IMR-90 (cell line): ENCODE measurements at regions not wholly inside any gene's neighbourhood (a gene's known extent, or its start where the extent isn't known, plus 50 kb on each side); places are given as distances from the start of the nearest gene placed in this dataset.

ENCODE experiments used
- ATAC-seq: fragments of 200-7000 bp; cut with Tn5 transposase; 2 replicates; pipeline ENCODE4 v1.9.1; 2020; ENCODE audit warnings: low read depth, mild to moderate bottlenecking, moderate library complexity
- BruUV-seq: library from RNA; stranded (reverse); fragments of 400-500 nt; replicated peaks from 2 replicates; lab custom pipeline; 2021; lab: Mats Ljungman, UMichigan
- CTCF ChIA-PET: fragments of 300-600 bp; formaldehyde crosslinking; extraction: SDS; loops from one replicate; lab custom pipeline; 2021; ENCODE audit warnings: antibody characterized with exemption; lab: Yijun Ruan, JAX
- POLR2A ChIA-PET: fragments of 300-600 bp; sonication (Branson Sonifier 250); formaldehyde crosslinking; loops from one replicate; lab custom pipeline; 2022; ENCODE audit warnings: antibody characterized with exemption; ENCODE audit not compliant: unreplicated experiment; lab: Charles Lee
- DNase-seq: peaks from one replicate; pipeline ENCODE4 v3.0.0; 2013
- H2AFZ ChIP-seq: replicated peaks from 2 replicates; pipeline ENCODE3; 2013; ENCODE audit warnings: low read length, mild to moderate bottlenecking; ENCODE audit not compliant: poor library complexity
- H2AK5ac ChIP-seq: 2 replicates; pipeline ENCODE4 v1.6.1; 2013; ENCODE audit warnings: low read depth, low read length, inconsistent platforms
- H2AK9ac ChIP-seq: replicated peaks from 2 replicates; pipeline ENCODE3; 2013; ENCODE audit warnings: mild to moderate bottlenecking, low read depth, low read length, moderate library complexity; ENCODE audit not compliant: poor library complexity
- H2BK120ac ChIP-seq: 2 replicates; pipeline ENCODE4 v1.6.1; 2013; ENCODE audit warnings: low read depth, low read length, inconsistent platforms
- H2BK15ac ChIP-seq: 3 replicates; pipeline ENCODE4 v1.6.1; 2013; ENCODE audit warnings: low read depth, low read length, inconsistent platforms
- H2BK20ac ChIP-seq: 2 replicates; pipeline ENCODE4 v1.6.1; 2013; ENCODE audit warnings: low read depth, mild to moderate bottlenecking, inconsistent platforms, low read length, moderate library complexity
- H2BK5ac ChIP-seq: 2 replicates; pipeline ENCODE4 v1.6.1; 2013; ENCODE audit warnings: mild to moderate bottlenecking, low read depth, low read length, inconsistent platforms; ENCODE audit not compliant: poor library complexity, severe bottlenecking
- H3K14ac ChIP-seq: replicated peaks from 2 replicates; pipeline ENCODE4 v1.6.1; 2013; ENCODE audit warnings: low read depth, low read length, inconsistent platforms
- H3K18ac ChIP-seq: 2 replicates; pipeline ENCODE4 v1.6.1; 2013; ENCODE audit warnings: low read depth, low read length, control low read depth
- H3K23ac ChIP-seq: 2 replicates; pipeline ENCODE4 v1.6.1; 2013; ENCODE audit warnings: low read depth, low read length, inconsistent platforms
- H3K27ac ChIP-seq: 2 replicates; pipeline ENCODE4 v1.5.1; 2013; ENCODE audit warnings: mild to moderate bottlenecking, control low read depth, low read length; ENCODE audit not compliant: insufficient read depth
- H3K27me3 ChIP-seq: 2 replicates; pipeline ENCODE4 v1.6.1; 2013; ENCODE audit warnings: low read length; ENCODE audit not compliant: control insufficient read depth, insufficient read depth
- H3K36me3 ChIP-seq: 2 replicates; pipeline ENCODE4 v1.6.1; 2013; ENCODE audit warnings: low read length, mixed read lengths; ENCODE audit not compliant: control insufficient read depth, insufficient read depth
- H3K4ac ChIP-seq: 2 replicates; pipeline ENCODE4 v1.6.1; 2013; ENCODE audit warnings: low read depth, low read length, inconsistent platforms
- H3K4me1 ChIP-seq: 2 replicates; pipeline ENCODE4 v1.6.1; 2013; ENCODE audit warnings: low read length, mixed read lengths; ENCODE audit not compliant: control insufficient read depth, insufficient read depth
- H3K4me2 ChIP-seq: 2 replicates; pipeline ENCODE4 v1.6.1; 2013; ENCODE audit warnings: low read depth, mild to moderate bottlenecking, control low read depth, low read length, moderate library complexity
- H3K4me3 ChIP-seq: 2 replicates; pipeline ENCODE4 v1.5.1; 2013; ENCODE audit warnings: low read depth, mild to moderate bottlenecking, control low read depth, low read length, moderate library complexity; ENCODE audit not compliant: insufficient read depth
- H3K56ac ChIP-seq: 2 replicates; pipeline ENCODE4 v1.6.1; 2013; ENCODE audit warnings: low read length, inconsistent platforms; ENCODE audit not compliant: insufficient read depth; ENCODE audit errors: extremely low read depth
- H3K79me1 ChIP-seq, 2 experiments: 2 replicates each; pipeline ENCODE4 v1.6.1; 2013; ENCODE audit warnings: low read length in 2 of 2, inconsistent platforms in 1 of 2, low read depth in 1 of 2
- H3K9ac ChIP-seq: 2 replicates; pipeline ENCODE4 v1.6.1; 2013; ENCODE audit warnings: low read depth, low read length, control low read depth
- H3K9me1 ChIP-seq: 2 replicates; pipeline ENCODE4 v1.6.1; 2013; ENCODE audit warnings: low read length, inconsistent platforms; ENCODE audit not compliant: insufficient read depth
- H3K9me3 ChIP-seq: 2 replicates; pipeline ENCODE4 v1.6.1; 2013; ENCODE audit warnings: low read length; ENCODE audit not compliant: control insufficient read depth, insufficient read depth
- H4K20me1 ChIP-seq: 2 replicates; pipeline ENCODE4 v1.6.1; 2013; ENCODE audit warnings: low read length, inconsistent platforms; ENCODE audit not compliant: insufficient read depth
- H4K5ac ChIP-seq: 2 replicates; pipeline ENCODE4 v1.6.1; 2013; ENCODE audit warnings: mild to moderate bottlenecking, low read depth, low read length, control low read depth
- H4K8ac ChIP-seq, 2 experiments: 2 replicates each; pipeline ENCODE4 v1.6.1; 2013; ENCODE audit warnings: low read depth in 2 of 2, low read length in 2 of 2, control low read depth in 1 of 2, inconsistent platforms in 1 of 2
- H4K91ac ChIP-seq: 2 replicates; pipeline ENCODE4 v1.6.1; 2013; ENCODE audit warnings: low read depth, low read length, inconsistent platforms; ENCODE audit not compliant: insufficient read depth
- BHLHE40 ChIP-seq: fragments of 150-350 bp; IDR thresholded peaks from 2 replicates; pipeline ENCODE4 v1.6.1; 2016; ENCODE audit warnings: mild to moderate bottlenecking, low read depth, low read length
- CHD1 ChIP-seq: IDR thresholded peaks from 2 replicates; pipeline ENCODE4 v1.6.1; 2012; ENCODE audit warnings: low read depth, low read length, improper control_type of control experiment
- FOS ChIP-seq: fragments of 150-350 bp; IDR thresholded peaks from 2 replicates; pipeline ENCODE4 v1.6.1; 2016; ENCODE audit warnings: low read depth, low read length
- MAFK ChIP-seq: IDR thresholded peaks from 2 replicates; pipeline ENCODE4 v1.6.1; 2012; ENCODE audit warnings: low read depth, low read length, improper control_type of control experiment
- MAZ ChIP-seq: IDR thresholded peaks from 2 replicates; pipeline ENCODE4 v1.6.1; 2012; ENCODE audit warnings: low read depth, mild to moderate bottlenecking, low read length, improper control_type of control experiment, moderate library complexity, borderline replicate concordance
- MXI1 ChIP-seq: IDR thresholded peaks from 2 replicates; pipeline ENCODE4 v1.6.1; 2012; ENCODE audit warnings: low read depth, mild to moderate bottlenecking, low read length, moderate library complexity, borderline replicate concordance
- NFE2L2 ChIP-seq: fragments of 150-350 bp; IDR thresholded peaks from 2 replicates; pipeline ENCODE4 v1.6.1; 2016; ENCODE audit warnings: low read depth, mild to moderate bottlenecking, low read length
- POLR2A ChIP-seq: IDR thresholded peaks from 2 replicates; pipeline ENCODE4 v1.6.1; 2012; ENCODE audit warnings: mild to moderate bottlenecking, low read depth, low read length
- RAD21 ChIP-seq: IDR thresholded peaks from 2 replicates; pipeline ENCODE4 v1.6.1; 2012; ENCODE audit warnings: low read length, improper control_type of control experiment
- RCOR1 ChIP-seq: IDR thresholded peaks from 2 replicates; pipeline ENCODE4 v1.6.1; 2012; ENCODE audit warnings: mild to moderate bottlenecking, low read length, improper control_type of control experiment; ENCODE audit not compliant: insufficient replicate concordance
- RFX5 ChIP-seq: IDR thresholded peaks from 2 replicates; pipeline ENCODE4 v1.8.0; 2012; ENCODE audit warnings: low read depth, mild to moderate bottlenecking, low read length, moderate library complexity
- SMC3 ChIP-seq: fragments of 150-350 bp; IDR thresholded peaks from 2 replicates; pipeline ENCODE4 v1.6.1; 2016; ENCODE audit warnings: low read depth, mild to moderate bottlenecking, antibody characterized with exemption, low read length, moderate library complexity
- WGBS, 2 experiments: methylation state at CpG; one replicate each; pipeline versions ENCODE4 v1.1.5 to v1.1.7; 2013; ENCODE audit warnings: missing lambda C conversion rate in 2 of 2; ENCODE audit not compliant: insufficient read length in 1 of 2; ENCODE audit errors: extremely low coverage in 2 of 2; 5-methylcytosine and 5-hydroxymethylcytosine counted together
- dilution Hi-C: fragments of 300-500 bp; cut with HindIII; formaldehyde crosslinking; loops from one replicate; pipeline ENCODE4 v1.14.3; 2018; ENCODE audit warnings: low sequenced_read_pairs; ENCODE audit not compliant: unreplicated experiment
- in situ Hi-C: fragments of 300-500 bp; cut with MboI; formaldehyde crosslinking; loops from 3 replicates; pipeline ENCODE4 v1.14.3; 2019; ENCODE audit warnings: low sequenced_read_pairs, inconsistent platforms, mixed read lengths
- intact Hi-C: fragments of 100-400 bp; cut with micrococcal nuclease; formaldehyde crosslinking; loops from 2 replicates; pipeline ENCODE4 v1.10.0; 2022
- TF ChIP-seq, protein P1 (sequence below): fragments of 150-350 bp; IDR thresholded peaks from 2 replicates; pipeline ENCODE4 v1.6.1; 2017; ENCODE audit warnings: mild to moderate bottlenecking, antibody characterized with exemption, low read length, low read depth
- TF ChIP-seq, protein P2 (sequence below): conservative IDR thresholded peaks from 2 replicates; pipeline ENCODE4 v1.5.1; 2012; ENCODE audit warnings: mild to moderate bottlenecking, low read depth, low read length, improper control_type of control experiment
- TF ChIP-seq, protein P3 (sequence below): fragments of 150-350 bp; IDR thresholded peaks from 2 replicates; pipeline ENCODE4 v1.6.1; 2016; ENCODE audit warnings: low read depth, mild to moderate bottlenecking, low read length, moderate library complexity, borderline replicate concordance

DNA sequence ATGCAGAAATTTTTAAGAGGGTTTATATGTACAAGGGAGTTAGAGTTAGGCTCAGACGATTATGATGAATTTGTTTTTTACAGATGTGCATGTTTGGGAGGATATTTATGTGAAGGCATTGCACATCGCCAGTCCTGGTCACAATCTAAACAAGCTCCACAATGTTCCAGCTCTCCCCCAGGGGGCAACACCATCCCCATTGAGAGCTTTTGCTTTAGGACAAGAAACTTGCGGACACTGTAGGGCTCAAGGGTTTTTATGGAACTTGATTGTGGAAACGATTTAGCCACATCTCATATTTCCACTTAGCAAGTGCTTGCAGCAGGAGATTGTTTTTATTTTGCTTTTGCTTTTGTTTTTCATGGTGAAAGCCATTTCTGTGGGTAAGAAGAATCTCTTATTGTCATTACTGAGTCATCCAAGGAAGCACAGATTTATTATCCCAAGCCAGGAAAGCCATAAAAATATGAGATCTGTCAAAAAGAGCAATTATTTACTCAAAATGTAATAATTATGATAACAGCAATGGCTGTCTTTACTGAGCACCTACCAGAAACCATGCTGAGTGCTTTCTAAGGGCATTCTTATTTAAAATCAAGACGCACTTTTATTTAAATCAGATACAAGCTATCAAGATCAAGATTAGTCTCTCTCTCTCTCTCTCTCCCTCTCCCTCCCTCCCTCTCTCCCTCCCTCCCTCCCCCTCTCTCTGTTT is 276.7 kb upstream of the SRRM4 start:
- Histone ChIP-seq H3K9ac (no peak overlapping the region), H3K27me3 (no peaks in the 10 kb centered on the region), H3K79me1 (no peaks in the 10 kb centered on the region), H3K36me3 (no peaks in the 10 kb centered on the region), H3K4me1 (no peaks in the 10 kb centered on the region), H2AK9ac (no peak overlapping the region), H3K4me3 (no peak overlapping the region), H2AFZ (no peak overlapping the region), H4K91ac (no peak overlapping the region), H2BK15ac (no peak overlapping the region), H3K56ac (no peak overlapping the region), H3K9me3 (peaks cover 22% of the 10 kb centered on the region), H3K14ac (no peak overlapping the region), H3K9me1 (no peaks in the 10 kb centered on the region), H4K5ac (no peak overlapping the region), H2BK5ac (no peak overlapping the region), H2BK20ac (no peak overlapping the region), H3K23ac (no peak overlapping the region), H3K4ac (no peak overlapping the region), H4K20me1 (no peaks in the 10 kb centered on the region), H3K18ac (no peak overlapping the region), H3K27ac (no peak overlapping the region), H2BK120ac (no peak overlapping the region), H3K4me2 (no peak overlapping the region), H2AK5ac (no peak overlapping the region), H4K8ac (no peak overlapping the region)
- ChIA-PET POLR2A (no interaction called here), CTCF (no interaction called here)
- DNase-seq (no peak), ATAC-seq (no peak)
- WGBS, 2 experiments = no CpG with 5 or more reads among the region's 5 CpGs
- TF ChIP-seq MAFK = no peak
- TF ChIP-seq, protein P1, sequence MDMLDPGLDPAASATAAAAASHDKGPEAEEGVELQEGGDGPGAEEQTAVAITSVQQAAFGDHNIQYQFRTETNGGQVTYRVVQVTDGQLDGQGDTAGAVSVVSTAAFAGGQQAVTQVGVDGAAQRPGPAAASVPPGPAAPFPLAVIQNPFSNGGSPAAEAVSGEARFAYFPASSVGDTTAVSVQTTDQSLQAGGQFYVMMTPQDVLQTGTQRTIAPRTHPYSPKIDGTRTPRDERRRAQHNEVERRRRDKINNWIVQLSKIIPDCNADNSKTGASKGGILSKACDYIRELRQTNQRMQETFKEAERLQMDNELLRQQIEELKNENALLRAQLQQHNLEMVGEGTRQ = no peak
- TF ChIP-seq RAD21 = no peak
- TF ChIP-seq CHD1 = no peak
- TF ChIP-seq MXI1 = no peak
- TF ChIP-seq POLR2A = no peak
- TF ChIP-seq FOS = no peak
- TF ChIP-seq, protein P2, sequence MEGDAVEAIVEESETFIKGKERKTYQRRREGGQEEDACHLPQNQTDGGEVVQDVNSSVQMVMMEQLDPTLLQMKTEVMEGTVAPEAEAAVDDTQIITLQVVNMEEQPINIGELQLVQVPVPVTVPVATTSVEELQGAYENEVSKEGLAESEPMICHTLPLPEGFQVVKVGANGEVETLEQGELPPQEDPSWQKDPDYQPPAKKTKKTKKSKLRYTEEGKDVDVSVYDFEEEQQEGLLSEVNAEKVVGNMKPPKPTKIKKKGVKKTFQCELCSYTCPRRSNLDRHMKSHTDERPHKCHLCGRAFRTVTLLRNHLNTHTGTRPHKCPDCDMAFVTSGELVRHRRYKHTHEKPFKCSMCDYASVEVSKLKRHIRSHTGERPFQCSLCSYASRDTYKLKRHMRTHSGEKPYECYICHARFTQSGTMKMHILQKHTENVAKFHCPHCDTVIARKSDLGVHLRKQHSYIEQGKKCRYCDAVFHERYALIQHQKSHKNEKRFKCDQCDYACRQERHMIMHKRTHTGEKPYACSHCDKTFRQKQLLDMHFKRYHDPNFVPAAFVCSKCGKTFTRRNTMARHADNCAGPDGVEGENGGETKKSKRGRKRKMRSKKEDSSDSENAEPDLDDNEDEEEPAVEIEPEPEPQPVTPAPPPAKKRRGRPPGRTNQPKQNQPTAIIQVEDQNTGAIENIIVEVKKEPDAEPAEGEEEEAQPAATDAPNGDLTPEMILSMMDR = no peak
- TF ChIP-seq, protein P3, sequence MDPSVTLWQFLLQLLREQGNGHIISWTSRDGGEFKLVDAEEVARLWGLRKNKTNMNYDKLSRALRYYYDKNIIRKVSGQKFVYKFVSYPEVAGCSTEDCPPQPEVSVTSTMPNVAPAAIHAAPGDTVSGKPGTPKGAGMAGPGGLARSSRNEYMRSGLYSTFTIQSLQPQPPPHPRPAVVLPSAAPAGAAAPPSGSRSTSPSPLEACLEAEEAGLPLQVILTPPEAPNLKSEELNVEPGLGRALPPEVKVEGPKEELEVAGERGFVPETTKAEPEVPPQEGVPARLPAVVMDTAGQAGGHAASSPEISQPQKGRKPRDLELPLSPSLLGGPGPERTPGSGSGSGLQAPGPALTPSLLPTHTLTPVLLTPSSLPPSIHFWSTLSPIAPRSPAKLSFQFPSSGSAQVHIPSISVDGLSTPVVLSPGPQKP = no peak
- TF ChIP-seq NFE2L2 = no peak
- no peak for TF ChIP-seq RFX5
- TF ChIP-seq MAZ = no peak
- TF ChIP-seq SMC3 = no peak
- no peak for TF ChIP-seq RCOR1
- TF ChIP-seq BHLHE40 = no peak
- BruUV-seq = no TSS peak
- in situ Hi-C loops = no loop called here
- dilution Hi-C loops = no loop called here
- intact Hi-C loops = no loop called here
